GM18519 (cell line): ENCODE measurements at regions not wholly inside any gene's neighbourhood (a gene's known extent, or its start where the extent isn't known, plus 50 kb on each side); places are given as distances from the start of the nearest gene placed in this dataset.
A peak's percentile ranks its signal among the peaks of the same experiment; 100 is the strongest.

ENCODE experiments used
- ATAC-seq: cut with Tn5 transposase; IDR thresholded peaks from one replicate; pipeline ENCODE4 v1.9.1; 2021; ENCODE audit warnings: mild to moderate bottlenecking, moderate library complexity; ENCODE audit not compliant: unreplicated experiment, low FRiP score

DNA sequence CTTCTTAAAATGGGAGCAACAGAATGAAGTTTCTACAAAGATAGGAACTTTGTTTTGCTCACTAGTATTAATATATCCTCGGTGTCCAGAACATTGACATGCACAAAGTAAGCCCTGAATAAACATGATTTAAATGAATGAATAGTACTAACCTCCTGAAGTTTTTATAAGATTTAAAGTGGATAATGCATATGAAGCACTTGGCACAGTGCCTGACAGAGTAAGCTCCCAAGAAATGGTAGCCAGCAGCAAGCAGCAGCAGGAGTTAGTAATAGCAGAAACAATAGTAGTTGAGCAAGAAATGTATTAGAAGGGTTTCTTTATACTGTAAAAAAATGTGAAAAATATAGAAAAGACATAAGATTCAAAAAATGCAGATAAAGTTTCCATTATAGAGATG, 258.1 kb upstream of the C1orf87 start:
- no peak for ATAC-seq

DNA sequence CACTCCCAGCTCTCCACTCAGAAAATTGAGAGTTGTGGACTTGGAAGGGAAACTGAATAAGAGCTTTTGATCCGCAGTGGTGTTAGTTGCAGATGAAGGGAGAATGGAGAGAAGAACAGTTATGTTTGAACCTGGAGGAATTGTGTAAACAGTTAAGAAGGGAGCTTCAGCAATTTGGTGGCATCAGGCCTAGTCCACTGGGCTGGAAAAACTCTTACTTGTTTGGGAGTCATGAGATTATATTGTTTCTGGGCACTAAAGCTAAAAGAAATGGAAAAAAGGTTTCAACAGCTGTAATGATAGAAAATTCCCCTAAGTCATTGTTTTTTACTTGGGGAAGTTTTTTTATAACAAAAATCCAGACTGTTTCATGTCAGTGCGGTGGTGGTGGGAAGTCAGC, 256.1 kb upstream of the C1orf87 start:
- ATAC-seq = no peak

DNA sequence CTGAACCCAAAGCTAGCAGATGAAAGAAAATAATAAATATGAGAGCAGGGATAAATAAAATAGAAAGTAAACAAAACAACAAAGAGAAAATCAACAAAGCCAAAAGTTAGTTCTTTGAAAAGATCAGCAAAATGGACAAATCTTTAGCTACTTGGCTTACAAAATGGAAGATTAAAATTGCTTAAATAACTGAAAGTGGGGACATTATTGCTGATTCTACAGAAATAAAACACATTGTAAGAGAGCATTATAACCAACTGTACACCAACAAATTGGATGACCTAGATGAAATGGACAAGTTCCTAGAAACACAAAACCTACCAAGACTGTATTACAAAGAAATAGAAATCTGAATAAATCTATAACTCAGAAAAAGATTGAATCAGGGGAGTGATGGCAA, 238.3 kb upstream of the C1orf87 start:
- no peak for ATAC-seq

DNA sequence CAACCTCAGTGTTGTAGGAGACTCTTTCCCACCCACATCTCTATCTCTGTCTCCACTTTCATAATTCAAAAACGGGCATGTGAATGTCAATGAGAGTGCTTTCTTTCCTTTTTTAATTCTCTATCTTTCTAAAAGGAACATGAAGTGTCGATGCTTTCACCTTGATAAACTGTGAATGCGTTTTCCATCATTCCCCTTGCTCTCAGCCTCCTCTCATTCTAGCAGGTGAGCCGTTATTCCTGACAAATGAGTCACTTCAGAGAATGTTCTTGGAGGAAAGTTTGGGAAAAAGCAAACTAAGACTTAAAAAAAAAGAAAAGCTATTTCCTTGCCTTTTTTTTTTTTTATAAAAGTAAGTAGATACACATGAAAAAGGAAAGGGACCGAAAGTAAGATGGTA, 226.0 kb upstream of the C1orf87 start:
- no peak for ATAC-seq

DNA sequence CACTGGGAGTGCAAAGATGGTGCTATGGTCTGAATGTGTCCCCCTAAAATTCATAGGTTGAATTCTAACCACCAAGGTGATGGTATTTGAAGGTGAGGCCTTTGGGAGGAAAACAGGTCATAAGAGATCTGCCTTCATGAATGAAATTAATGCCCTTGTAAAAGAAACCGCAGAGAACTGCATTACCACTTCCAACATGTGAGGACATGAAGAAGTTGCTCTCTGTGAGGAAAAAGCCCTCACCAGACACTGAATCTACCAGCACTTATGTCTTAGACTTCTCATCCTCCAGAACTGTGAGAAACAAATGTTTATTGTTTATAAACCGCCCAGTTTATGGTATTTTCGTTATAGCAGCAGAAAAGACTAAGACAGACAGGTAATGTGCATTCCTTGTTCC, 224.7 kb upstream of the C1orf87 start:
- no peak for ATAC-seq

DNA sequence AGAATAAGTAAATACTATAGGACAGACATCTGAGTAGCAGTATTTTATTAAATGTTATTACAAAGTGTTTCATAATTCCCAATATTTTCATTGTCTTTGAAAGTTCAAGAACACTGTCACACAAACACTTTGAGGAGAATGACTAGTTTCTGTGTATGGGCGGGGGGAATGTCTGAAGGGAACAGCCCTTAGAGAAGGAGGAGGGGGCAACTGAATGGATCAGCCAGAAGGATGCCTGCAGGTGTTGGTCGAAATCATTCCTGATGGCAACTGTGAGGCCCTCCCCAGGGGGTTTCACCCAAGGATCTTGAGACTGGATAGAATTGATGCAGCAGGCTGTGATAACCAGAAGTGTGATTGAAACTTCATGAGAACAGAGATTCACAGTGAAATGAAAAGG, 223.2 kb upstream of the C1orf87 start:
- ATAC-seq = no peak

DNA sequence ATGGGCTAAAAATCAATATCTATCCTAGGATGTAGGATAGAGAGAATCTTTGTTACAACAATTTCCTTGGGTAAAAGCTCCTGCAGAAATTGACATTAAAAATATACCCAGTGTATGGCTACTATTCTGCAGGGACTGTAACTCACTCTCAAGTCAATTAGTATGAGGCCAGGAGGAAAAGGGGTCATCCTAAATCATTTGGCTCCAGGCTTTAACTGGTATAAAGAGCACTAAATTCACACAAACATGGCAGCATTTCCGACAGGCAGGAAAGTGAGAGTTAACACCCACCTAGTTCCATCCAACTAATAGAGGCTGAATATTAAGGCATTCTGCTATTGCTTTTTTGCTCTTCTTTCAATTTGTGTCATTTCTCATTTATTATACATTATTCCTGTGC, 218.6 kb upstream of the C1orf87 start:
- ATAC-seq = no peak

DNA sequence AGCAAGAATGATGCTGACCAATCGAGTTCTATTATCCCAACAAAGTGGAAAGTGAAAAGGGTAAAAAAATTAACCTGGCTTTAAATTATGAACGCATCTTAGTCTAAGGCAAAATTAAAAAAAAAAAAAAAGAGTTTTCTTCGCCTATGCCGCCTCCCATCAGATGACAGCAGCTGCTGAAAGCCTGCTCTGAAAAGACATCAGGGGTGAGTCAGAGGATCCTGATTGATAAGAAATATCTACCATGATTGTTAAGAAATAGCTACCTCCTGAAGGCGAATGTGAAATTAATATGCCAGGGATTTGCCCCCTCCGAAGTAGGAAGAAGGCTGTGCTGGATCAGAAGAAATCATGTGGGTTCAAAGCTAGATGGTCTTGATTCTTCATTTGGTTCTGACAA, 216.8 kb upstream of the C1orf87 start:
- no peak for ATAC-seq

DNA sequence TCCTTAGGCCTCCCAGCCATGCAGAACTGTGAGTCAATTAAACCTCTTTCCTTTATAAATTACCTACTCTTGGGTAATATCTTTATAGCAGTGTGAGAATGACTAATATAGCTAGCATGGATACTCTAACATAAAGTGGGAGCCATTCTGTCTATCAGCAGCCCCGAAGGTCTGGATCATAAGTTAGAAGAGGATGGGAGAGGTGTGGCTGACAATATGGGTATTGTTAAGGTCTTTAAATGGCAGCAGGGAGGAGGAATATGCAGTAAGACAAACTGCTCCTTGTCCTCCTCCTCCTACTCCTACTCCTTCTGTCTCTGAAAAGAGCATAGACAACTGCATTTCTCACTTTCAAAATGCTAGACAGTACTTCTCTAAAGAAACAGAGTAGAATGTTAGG, 214.0 kb upstream of the C1orf87 start:
- no peak for ATAC-seq

DNA sequence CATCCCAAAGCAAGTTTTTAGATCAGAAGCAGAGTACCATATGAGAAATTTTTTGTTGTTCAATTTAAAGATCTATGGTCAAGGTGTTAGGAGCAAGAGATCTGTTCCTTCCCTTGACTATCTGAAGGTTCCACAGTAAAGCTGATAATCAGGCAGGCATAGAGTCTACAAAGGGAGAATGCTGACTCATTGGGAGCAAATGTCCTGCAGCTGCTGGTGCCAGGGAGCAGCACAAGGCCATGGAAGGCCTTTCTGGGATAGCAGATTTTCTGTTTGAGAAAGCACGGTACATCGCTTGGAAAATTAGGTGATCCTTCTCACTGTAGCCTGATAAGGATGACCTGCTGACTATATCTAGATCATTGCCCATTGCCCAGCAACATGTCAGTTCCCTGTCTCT, 210.1 kb upstream of the C1orf87 start:
- ATAC-seq = no peak

DNA sequence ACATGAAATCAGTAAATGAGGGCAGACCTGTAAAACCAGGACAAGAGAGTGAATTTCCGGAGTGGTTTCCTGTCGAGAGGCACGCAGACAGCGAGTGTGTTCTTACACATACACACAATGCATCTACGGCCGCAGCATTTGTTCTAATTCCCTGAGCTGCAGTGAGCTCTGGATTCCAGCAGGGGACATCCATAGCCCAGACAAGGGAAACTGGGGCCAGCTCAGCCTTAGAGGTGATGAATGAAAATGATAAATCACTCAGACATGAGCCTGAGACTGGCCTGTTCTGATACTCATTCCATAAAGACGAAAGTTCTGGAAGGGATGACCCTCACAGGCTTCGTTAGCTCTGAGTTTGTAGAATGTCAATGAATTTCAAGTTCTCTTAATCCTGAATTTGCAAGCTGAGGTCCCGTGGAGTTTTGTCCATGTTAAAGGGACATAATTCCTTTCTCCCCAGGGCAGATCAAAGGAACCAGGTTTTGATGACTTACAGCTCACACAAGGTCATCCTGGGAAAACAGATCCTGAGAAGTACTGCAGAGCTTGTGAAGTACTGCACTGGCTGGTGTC, 207.9 kb upstream of the C1orf87 start:
- ATAC-seq = peak; percentile 98

DNA sequence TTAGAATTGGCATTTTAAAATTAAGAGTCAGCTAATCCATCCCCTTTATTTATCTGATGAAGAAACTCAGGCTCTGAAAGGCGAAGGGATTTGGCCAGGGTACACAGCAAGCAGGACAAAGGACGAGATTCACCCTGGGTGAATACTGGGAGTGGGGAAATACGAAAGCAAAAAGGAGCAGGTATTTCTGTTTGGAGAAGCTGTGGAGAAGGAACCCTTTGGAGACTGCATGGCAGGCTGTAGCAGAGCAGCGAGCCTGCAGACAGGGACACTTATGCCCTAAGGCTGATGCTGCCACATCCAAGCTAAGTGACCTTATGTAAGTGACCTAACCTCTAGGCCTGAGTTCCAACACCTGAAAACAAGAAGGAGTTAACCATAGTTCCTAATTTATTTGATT, 207.2 kb upstream of the C1orf87 start:
- no peak for ATAC-seq

DNA sequence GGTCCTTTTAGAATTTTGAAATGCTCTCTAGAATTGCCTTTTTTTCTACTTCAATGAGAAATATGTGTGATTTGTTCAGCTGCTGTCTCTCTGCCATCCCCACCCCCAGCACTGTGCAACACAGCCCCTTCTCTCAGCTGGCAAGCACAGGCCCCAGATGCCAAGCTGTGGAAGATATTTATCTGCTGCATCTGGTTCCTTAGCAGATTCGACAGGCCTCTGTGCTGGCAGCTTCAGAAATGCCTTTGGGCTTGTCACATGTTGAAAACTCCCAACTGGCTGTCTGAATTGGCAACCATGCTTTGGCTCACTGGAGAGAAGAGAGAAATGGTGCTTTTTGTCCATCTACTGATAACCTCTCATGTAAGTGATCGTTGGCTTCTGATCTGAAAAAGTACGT, 206.7 kb upstream of the C1orf87 start:
- ATAC-seq = no peak

DNA sequence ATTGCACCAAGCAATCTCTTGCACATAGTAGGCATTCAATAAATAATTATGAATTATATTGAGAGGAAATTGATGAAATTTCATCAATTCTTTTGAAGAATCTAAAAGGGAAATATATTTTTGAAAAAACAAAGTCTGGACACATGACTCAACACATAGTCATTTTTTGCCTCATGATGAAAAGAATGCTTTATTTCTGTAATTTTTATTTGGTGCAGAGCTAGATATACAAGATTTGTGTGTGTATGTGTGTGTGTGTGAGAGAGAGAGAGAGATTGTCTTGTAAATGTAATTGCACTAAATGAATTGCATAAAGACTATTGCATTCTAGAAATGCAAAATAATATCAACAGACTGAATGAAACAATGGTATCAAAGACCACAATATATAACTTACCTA, 206.2 kb upstream of the C1orf87 start:
- ATAC-seq = no peak

DNA sequence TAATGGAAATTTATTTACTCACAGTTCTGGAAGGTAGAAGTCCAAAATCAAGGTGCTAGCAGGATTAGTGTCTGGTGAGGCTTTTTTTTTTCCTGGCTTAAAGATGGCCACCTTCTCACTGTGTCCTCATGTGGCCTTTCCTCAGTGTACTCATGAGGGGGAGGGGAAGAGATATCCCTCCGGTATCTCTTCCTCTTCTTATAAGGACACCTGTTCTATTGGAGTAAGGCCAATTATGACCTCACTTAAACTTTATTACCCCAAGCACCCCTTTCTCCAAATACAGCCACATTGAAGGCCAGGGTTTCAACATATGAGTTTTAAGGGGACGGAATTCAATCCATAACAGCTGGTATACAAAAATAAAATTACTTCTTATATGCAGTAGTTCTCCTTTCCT, 203.7 kb upstream of the C1orf87 start:
- no peak for ATAC-seq

DNA sequence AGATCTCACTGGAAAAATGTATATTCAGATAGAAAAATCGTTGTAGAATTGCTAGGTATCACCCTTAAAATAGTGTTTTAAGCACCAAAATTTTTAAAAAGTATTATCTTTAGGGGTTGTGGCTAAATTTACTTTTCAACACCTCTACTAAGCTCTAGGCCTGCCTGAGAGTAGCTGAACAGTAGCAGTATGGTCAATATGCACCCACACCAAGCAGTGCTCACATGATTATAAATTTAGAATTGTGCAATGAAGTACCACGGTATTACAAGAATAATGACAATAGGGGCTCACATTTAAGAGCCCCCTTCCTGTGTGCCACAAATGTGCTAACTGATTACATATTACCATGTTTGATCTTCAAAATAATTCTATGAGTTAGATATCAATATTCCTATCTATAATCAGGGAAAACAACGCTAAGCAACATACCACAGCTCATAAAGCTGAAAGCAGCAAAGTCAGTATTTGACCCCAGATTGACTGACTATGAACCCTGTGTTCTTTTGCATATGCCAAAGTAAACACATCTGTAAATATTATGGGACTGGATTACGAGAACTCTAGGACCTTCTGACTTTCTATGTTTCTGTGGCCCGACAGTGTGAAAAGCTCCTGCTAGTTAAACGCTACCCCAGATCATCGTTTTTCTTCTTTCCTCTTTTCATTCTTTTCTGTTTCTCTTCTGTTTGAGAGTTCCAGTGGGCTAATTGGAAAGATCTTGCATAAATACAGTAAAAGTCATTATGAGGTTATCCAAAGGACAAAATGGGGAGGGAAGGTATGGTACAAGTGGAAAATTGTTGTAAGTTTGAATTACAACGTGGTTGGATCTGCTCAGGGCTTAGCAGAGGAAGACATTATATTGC, 201.1 kb upstream of the C1orf87 start:
- ATAC-seq = no peak

DNA sequence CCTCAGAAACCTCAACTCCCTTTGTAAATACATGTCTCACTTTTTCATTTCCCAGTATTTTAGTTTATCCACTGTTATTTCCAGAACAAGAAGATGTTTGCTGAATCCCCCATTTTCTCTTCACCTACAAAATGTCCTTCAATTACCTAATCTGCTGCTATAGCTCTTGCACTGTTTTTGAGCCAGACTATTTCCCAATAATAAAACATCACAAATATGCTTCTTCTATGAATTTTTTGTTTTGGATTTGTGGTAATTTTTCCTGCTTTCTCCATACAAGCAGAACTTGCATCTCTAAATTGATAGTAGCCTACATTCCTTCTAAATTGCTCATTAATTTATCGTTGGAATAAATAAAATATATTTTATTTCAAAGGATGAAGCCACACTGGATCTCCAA, 199.6 kb upstream of the C1orf87 start:
- ATAC-seq = no peak

DNA sequence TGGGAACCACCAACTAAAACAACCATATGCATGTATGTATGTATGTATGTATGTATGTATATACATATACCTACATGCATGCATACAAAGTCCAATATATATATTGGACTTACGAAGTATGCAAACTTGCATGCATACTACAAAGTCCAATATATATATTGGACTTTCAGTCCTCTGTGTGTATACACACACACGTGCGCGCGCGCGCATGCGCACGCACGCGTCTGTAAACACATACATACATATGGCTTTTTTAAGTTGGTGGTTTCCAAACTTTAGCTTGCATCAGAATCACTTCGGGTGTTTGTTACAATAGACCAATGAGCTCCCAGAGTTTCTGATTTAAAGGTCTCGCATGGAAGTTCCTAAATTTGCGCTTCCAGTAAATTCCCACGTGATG, 197.5 kb upstream of the C1orf87 start:
- no peak for ATAC-seq

DNA sequence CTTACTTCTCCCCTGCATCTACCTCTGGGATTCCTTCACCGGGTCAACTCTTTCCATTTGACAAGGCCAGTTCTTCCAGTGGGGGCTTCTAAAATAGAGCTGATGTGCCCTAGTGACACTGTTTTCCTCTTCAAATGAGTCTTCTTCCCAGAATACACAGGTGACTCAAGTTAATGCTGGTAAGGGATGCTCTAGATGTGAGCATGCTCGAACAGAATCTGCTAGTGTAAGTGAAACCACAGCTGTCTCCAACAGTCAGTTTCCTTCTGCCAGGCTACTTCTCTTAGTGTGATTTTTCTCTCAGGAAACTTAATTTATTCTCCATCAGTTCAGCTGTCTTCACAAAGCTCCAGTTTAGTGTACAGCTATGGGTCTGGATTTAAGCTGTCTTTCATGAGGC, 194.9 kb upstream of the C1orf87 start:
- no peak for ATAC-seq

DNA sequence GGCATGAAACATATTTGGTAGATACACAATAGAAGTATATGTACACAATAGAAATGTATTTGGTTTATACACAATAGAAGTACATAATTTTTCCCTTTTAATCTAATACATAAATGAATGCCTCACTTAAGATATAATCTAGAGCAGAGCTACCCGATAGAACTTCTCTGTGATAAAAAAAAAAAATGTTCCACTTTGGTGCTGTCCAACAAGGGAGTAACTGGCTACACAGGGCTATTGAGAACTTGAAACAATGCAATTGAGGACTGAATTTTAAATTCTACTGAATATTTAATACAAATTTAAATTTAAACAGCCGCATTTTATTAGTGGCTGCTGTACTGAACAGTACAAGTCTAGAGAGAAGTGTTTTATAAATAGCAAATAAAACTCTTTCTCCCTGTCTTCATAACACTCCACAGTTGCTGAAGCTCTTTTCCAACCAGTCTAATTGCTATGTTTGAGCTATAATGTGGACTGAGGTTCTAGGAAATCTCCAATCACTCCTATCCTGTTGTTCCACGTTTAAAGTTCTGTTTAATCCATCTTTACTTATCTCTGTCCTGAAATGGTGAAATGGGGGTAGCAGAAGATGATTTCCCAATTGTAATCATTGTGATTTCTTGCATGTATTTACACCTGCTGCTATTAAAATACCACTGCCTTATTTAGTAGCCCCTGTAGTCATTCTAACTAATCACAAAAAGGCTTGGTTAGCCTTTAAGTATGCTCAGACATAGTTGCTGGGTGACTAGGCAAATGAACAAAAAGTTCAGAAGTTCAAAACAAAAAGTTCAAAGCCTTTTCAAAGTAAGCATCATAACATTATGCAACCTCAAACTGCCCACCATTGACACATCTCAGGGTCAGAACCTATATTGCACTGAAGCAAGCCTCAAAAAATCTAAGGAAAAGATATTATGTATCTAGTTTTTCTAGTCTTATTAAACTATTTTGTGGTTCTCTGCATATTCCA, 192.3 kb upstream of the C1orf87 start:
- no peak for ATAC-seq

DNA sequence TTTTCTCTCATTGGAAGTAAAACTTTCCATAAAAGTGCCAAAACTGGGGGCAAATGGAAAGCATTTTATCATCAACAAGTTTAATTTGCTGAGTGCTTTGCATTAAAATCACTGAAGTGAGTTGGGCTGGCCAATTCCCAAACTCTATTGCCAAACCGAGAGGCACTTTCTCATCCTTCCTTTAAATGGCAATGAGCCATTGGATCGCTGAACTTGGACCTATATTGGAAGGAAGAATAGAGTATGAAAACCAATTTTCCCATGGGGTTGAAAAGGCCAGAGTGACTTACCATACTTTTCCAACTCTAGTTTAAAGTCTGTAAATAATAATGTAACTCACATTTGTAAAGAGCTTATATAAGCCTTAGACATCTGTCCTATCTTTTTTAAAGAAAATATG, 189.1 kb upstream of the C1orf87 start:
- no peak for ATAC-seq
